ENCODE measurements at regions not wholly inside any gene's neighbourhood (a gene's known extent, or its start where the extent isn't known, plus 50 kb on each side); places are given as distances from the start of the nearest gene placed in this dataset.
A peak's percentile ranks its signal among the peaks of the same experiment; 100 is the strongest.

DNA sequence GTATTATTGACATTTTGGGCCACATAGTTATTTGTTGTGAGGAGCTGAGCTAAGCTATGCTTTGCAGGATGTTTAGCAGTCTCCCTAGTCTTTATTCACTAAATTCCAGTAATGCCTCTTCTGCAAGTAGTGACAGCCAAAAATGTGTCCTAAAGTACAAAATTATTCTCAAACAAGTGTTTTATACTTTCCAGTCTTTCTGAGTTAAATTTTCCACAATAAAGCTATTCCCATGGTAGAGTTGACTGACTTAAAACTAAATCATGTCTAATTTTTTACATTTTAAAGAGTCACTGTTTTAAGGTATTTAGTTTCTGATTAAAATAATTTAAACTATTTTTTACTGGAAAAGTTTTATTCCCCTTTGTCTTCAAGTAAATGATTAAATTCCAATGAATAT, 717.8 kb upstream of the HS3ST5 start:
- POLR2A ChIA-PET: no interaction called here
- Histone ChIP-seq H3K4me1 (ENCODE audit: control insufficient read depth, insufficient read depth, low read length) (no peaks in the 10 kb centered on the region), H2AFZ (ENCODE audit: control insufficient read depth, low read depth, low read length) (no peak overlapping the region), H4K20me1 (ENCODE audit: control insufficient read depth, insufficient read depth) (no peaks in the 10 kb centered on the region), H3K36me3 (ENCODE audit: control insufficient read depth in 2 of 2, insufficient read depth in 2 of 2, low read length in 1 of 2) (no peaks in the 10 kb centered on the region), H3K4me3 (no peak overlapping the region), H3K79me2 (ENCODE audit: control insufficient read depth, insufficient read depth, low read length) (no peaks in the 10 kb centered on the region), H3K9ac (ENCODE audit: control insufficient read depth, insufficient read depth, low read length) (no peak overlapping the region), H3K4me2 (ENCODE audit: control insufficient read depth, insufficient read depth) (no peak overlapping the region), H3K27ac (ENCODE audit: control insufficient read depth, insufficient read depth) (no peak overlapping the region), H3K27me3 (replicated peaks in 1 of 2; ENCODE audit: control insufficient read depth in 2 of 2, insufficient read depth in 2 of 2, low read length in 1 of 2) (no peaks in the 10 kb centered on the region), H3K9me3 (replicated peaks; ENCODE audit: control insufficient read depth, insufficient read depth, low read length) (no peaks in the 10 kb centered on the region)
- FAIRE-seq (no peak), ATAC-seq (no peak), DNase-seq (ENCODE audit: low read depth, low spot score) (no peak)
- RAD21 ChIA-PET (ENCODE audit: unreplicated experiment): no interaction called here
- SMC1A ChIA-PET (ENCODE audit: uncharacterized antibody, unreplicated experiment): no interaction called here
- TF ChIP-seq SMARCA5 (IDR thresholded peaks at IDR 0.05) (no peak), FOXK2 (IDR thresholded peaks at IDR 0.05) (no peak), FOS (IDR thresholded peaks at IDR 0.05; ENCODE audit: borderline replicate concordance, extremely low read depth, insufficient read length) (no peak)
- intact Hi-C loops (cut with micrococcal nuclease; ENCODE audit: unreplicated experiment): no loop called here
- CTCF ChIA-PET: interaction anchor here (0.6 kb wide), 1 partner anchor 36 kb away, joined by 3 read pairs; no protein-coding TSS in a partner anchor
- BruUV-seq (replicated peaks): no TSS peak
- in situ Hi-C loops (cut with MboI): no loop called here

DNA sequence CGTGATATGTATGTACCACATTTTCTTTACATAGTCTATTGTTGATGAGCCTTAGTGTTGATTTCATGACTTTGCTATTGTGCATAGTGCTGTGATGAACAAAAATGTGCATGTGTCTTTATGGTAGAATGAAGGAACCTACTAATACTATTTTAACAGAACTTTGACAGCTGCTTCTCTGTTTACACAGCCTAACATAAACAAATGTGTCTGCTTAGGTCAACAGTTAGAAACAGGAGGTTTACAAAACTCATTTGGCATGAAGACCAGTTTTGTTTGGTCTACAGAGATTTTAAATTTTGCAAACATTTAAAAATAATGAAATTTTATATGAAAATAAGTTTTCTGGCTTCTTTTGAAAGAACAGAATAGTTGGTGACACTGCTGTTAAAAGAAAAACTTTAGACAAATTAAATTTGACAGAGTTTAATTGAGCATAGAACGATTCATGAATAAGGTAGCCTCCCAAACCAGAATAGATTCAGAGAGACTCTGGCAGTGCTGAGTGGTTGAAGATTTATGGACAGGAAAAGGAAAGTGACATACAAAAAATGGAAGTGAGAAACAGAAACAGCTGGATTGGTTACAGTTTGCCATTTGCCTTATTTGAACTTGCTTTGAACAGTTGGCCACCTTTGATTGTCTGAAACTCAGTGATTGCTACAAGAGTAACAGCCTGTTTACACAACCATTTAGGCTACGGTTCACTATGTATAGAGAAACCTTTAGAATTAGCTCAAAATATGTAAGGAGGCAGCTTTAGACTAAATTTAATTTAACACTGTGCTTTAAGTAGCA, 715.8 kb upstream of the HS3ST5 start:
- ChIA-PET RAD21 (ENCODE audit: unreplicated experiment) (interaction anchor here (0.6 to 1.2 kb wide), 2 partner anchors 61 to 344 kb away, joined by 3 read pairs; no protein-coding TSS in a partner anchor), POLR2A (no interaction called here), SMC1A (ENCODE audit: uncharacterized antibody, unreplicated experiment) (interaction anchor here (0.7 kb wide), 1 partner anchor 196 kb away, joined by 3 read pairs; no protein-coding TSS in a partner anchor), CTCF (interaction anchor here (1.0 to 1.2 kb wide), 2 partner anchors 10 to 51 kb away, joined by 3 read pairs; no protein-coding TSS in a partner anchor)
- FAIRE-seq (no peak), DNase-seq (ENCODE audit: low read depth, low spot score) (no peak), ATAC-seq (peak; percentile 84)
- no peak overlapping the region for H3K9ac ChIP-seq (ENCODE audit: control insufficient read depth, insufficient read depth, low read length)
- no peak overlapping the region for H3K4me2 ChIP-seq (ENCODE audit: control insufficient read depth, insufficient read depth)
- TF ChIP-seq SPI1 (IDR thresholded peaks at IDR 0.05; ENCODE audit: borderline replicate concordance, insufficient read depth, low read depth, low read length) (peak; percentile 46; the same call in 1 of the 2 replicates), NR2F1 (conservative IDR thresholded peaks at IDR 0.05) (no peak; the same call in 1 of the 2 replicates), SRF (IDR thresholded peaks at IDR 0.05; ENCODE audit: low read depth in 2 of 2, low read length in 2 of 2) (0 out of 4 replicates have a peak, but pooled peaks of 1 of the 2 experiments have one; percentile 22), TCF12 (IDR thresholded peaks at IDR 0.05; ENCODE audit: low read depth, low read length) (0 out of 2 replicates have a peak, but pooled peaks have one; percentile 29), IKZF2 (IDR thresholded peaks at IDR 0.05) (peak in 1 of 2 experiments; percentile 30; a peak in 1 of 4 replicates), IKZF1 (conservative IDR thresholded peaks at IDR 0.05) (peak; percentile 52), CBX5 (IDR thresholded peaks at IDR 0.05; ENCODE audit: low read depth) (no peak), NFYB (IDR thresholded peaks at IDR 0.05; ENCODE audit: insufficient read depth, low read depth, low read length) (0 out of 2 replicates have a peak, but pooled peaks have one; percentile 15), MTA2 (IDR thresholded peaks at IDR 0.05; ENCODE audit: low read depth) (peak; percentile 49; the same call in 1 of the 2 replicates), ZNF384 (IDR thresholded peaks at IDR 0.05; ENCODE audit: borderline replicate concordance, low read depth, low read length) (no peak), EP300 (IDR thresholded peaks at IDR 0.05; ENCODE audit: borderline replicate concordance in 1 of 2, control insufficient read depth in 1 of 2, low read depth in 2 of 2, low read length in 2 of 2) (peak in 1 of 2 experiments; percentile 21; a peak in 2 of 4 replicates)
- no peaks in the 10 kb centered on the region for H3K79me2 ChIP-seq (ENCODE audit: control insufficient read depth, insufficient read depth, low read length)
- 11% methylated on average over 3 of the region's 3 CpGs for WGBS (ENCODE audit: insufficient coverage, insufficient replicate concordance, low lambda C conversion rate, missing lambda C conversion rate)
- H3K27me3 ChIP-seq (replicated peaks in 1 of 2; ENCODE audit: control insufficient read depth in 2 of 2, insufficient read depth in 2 of 2, low read length in 1 of 2): no peaks in the 10 kb centered on the region
- in situ Hi-C loops (cut with MboI): no loop called here
- no peak overlapping the region for H3K4me3 ChIP-seq
- H3K4me1 ChIP-seq (ENCODE audit: control insufficient read depth, insufficient read depth, low read length): no peaks in the 10 kb centered on the region
- intact Hi-C loops (cut with micrococcal nuclease; ENCODE audit: unreplicated experiment): loop anchor here (10.0 kb wide), 1 partner anchor 836 kb away; no protein-coding TSS in a partner anchor
- no peak overlapping the region for H3K27ac ChIP-seq (ENCODE audit: control insufficient read depth, insufficient read depth)
- no peak overlapping the region for H2AFZ ChIP-seq (ENCODE audit: control insufficient read depth, low read depth, low read length)
- H4K20me1 ChIP-seq (ENCODE audit: control insufficient read depth, insufficient read depth): no peaks in the 10 kb centered on the region
- H3K36me3 ChIP-seq (ENCODE audit: control insufficient read depth in 2 of 2, insufficient read depth in 2 of 2, low read length in 1 of 2): no peaks in the 10 kb centered on the region
- BruUV-seq (replicated peaks): no TSS peak
- no peaks in the 10 kb centered on the region for H3K9me3 ChIP-seq (replicated peaks; ENCODE audit: control insufficient read depth, insufficient read depth, low read length)
